Aorta (tissue), 5 donors: ENCODE measurements at regions not wholly inside any gene's neighbourhood (a gene's known extent, or its start where the extent isn't known, plus 50 kb on each side); places are given as distances from the start of the nearest gene placed in this dataset.

ENCODE experiments used
- ATAC-seq: fragments of 200-7000 bp; cut with Tn5 transposase; one replicate; pipeline ENCODE4 v1.9.1; 2022; ENCODE audit warnings: moderate library complexity; ENCODE audit not compliant: low FRiP score
- DNase-seq, 2 donors: peaks; one replicate each; pipeline ENCODE4 v3.0.0-alpha.2; 2020
- H3K27ac ChIP-seq, 2 donors: one replicate each; pipeline ENCODE4 v1.5.1; 2013; ENCODE audit warnings: low read length in 2 of 2, mild to moderate bottlenecking in 2 of 2, moderate library complexity in 2 of 2, control low read depth in 1 of 2, inconsistent platforms in 1 of 2, low read depth in 1 of 2
- H3K27me3 ChIP-seq, 2 donors: one replicate each; pipeline ENCODE4 v1.6.1; 2013; ENCODE audit warnings: control low read depth in 1 of 2, low read length in 1 of 2, mild to moderate bottlenecking in 1 of 2, moderate library complexity in 1 of 2; ENCODE audit not compliant: insufficient read depth in 2 of 2, control insufficient read depth in 1 of 2
- H3K36me3 ChIP-seq, 2 donors: one replicate each; pipeline ENCODE4 v1.6.1; 2013; ENCODE audit warnings: control low read depth in 1 of 2, low read length in 1 of 2, mild to moderate bottlenecking in 1 of 2; ENCODE audit not compliant: insufficient read depth in 2 of 2, control insufficient read depth in 1 of 2
- H3K4me1 ChIP-seq, 2 donors: one replicate each; pipeline ENCODE4 v1.6.1; 2013; ENCODE audit warnings: low read length in 2 of 2, control low read depth in 1 of 2, mild to moderate bottlenecking in 1 of 2, moderate library complexity in 1 of 2; ENCODE audit not compliant: insufficient read depth in 2 of 2, control insufficient read depth in 1 of 2
- H3K4me3 ChIP-seq, 2 donors: one replicate each; pipeline ENCODE4 v1.5.1; 2013; ENCODE audit warnings: low read length in 2 of 2, control low read depth in 1 of 2, mild to moderate bottlenecking in 1 of 2
- H3K9me3 ChIP-seq: one replicate; pipeline ENCODE4 v1.6.1; 2013; ENCODE audit warnings: mild to moderate bottlenecking, low read length; ENCODE audit not compliant: control insufficient read depth
- WGBS, 2 donors: extraction: QIAGEN DNeasy Blood & Tissue Kit; methylation state at CpG; one replicate each; pipeline ENCODE4 v1.1.7; 2013; 5-methylcytosine and 5-hydroxymethylcytosine counted together
- intact Hi-C, 2 donors: fragments of 100-400 bp; cut with DNase I; formaldehyde crosslinking; loops; one replicate each; pipeline versions ENCODE4 v1.14.2 to v1.15.0; 2022
- donor health status: healthy with polysubstance abuse.
- donor health status: Bipolar disorder and iron deficiency.
- donor health status: DM: no; HTN: no; CAD: no.
- donor health status: DM: no; HTN: no; CAD: no.
- donor health status: DM: yes; HTN: yes; CAD: no.

GRCh38 chr11:95359756-95360155 is 128.8 kb upstream of the SESN3 start:
- Histone ChIP-seq H3K9me3 (no peaks in the 10 kb centered on the region), H3K27ac (no peak overlapping the region), H3K36me3 (no peaks in the 10 kb centered on the region), H3K27me3 (no peaks in the 10 kb centered on the region), H3K4me1 (peaks cover 4 to 7% of the 10 kb centered on the region in 2 donors), H3K4me3 (no peak overlapping the region)
- WGBS, 2 donors, result 93 to 95% methylated on average over 2 of the region's 2 CpGs
- DNase-seq, result no peak
- ATAC-seq, result no peak
- intact Hi-C loops, result loop anchor here in 1 of 2 donors (10.0 kb wide), 1 partner anchor 125 kb away; the partner anchor contains the start of gene SESN3

GRCh38 chr11:95359341-95359663 is 128.3 kb upstream of the SESN3 start:
- DNase-seq (no peak), ATAC-seq (no peak)
- intact Hi-C loops, result no loop called here
- Histone ChIP-seq H3K27ac (peak overlapping the region in 1 of 2 donors; percentile 50), H3K4me3 (no peak overlapping the region), H3K27me3 (no peaks in the 10 kb centered on the region), H3K36me3 (no peaks in the 10 kb centered on the region), H3K9me3 (no peaks in the 10 kb centered on the region), H3K4me1 (peaks cover 4 to 6% of the 10 kb centered on the region in 2 donors)
- 94 to 97% methylated on average over 1 of the region's 1 CpG for WGBS, 2 donors

- ATAC-seq (no peak), DNase-seq (peak in 1 of 2 donors; percentile 57)
- H3K4me3 ChIP-seq, result no peak overlapping the region
- H3K27ac ChIP-seq, result peak overlapping the region in 1 of 2 donors; percentile 50
- 41 to 44% methylated on average over 5 of the region's 5 CpGs for WGBS, 2 donors
- H3K36me3 ChIP-seq, result no peaks in the 10 kb centered on the region
- peaks cover 3 to 4% of the 10 kb centered on the region in 2 donors for H3K4me1 ChIP-seq
- intact Hi-C loops, result no loop called here
- H3K9me3 ChIP-seq, result no peaks in the 10 kb centered on the region
- H3K27me3 ChIP-seq, result no peaks in the 10 kb centered on the region
Measured at GRCh38 chr11:95358511-95359340, 127.7 kb upstream of the SESN3 start.

GRCh38 chr11:95354304-95354703 is 123.3 kb upstream of the SESN3 start:
- Histone ChIP-seq H3K4me3 (no peak overlapping the region), H3K36me3 (no peaks in the 10 kb centered on the region), H3K9me3 (no peaks in the 10 kb centered on the region), H3K4me1 (peaks cover 0 to 2% of the 10 kb centered on the region in 2 donors), H3K27me3 (no peaks in the 10 kb centered on the region), H3K27ac (no peak overlapping the region)
- intact Hi-C loops, result no loop called here
- DNase-seq, result no peak
- no peak for ATAC-seq

- intact Hi-C loops, result no loop called here
- Histone ChIP-seq H3K27me3 (no peaks in the 10 kb centered on the region), H3K4me1 (peaks cover 0 to 2% of the 10 kb centered on the region in 2 donors), H3K27ac (no peak overlapping the region), H3K9me3 (no peaks in the 10 kb centered on the region), H3K4me3 (no peak overlapping the region), H3K36me3 (no peaks in the 10 kb centered on the region)
- ATAC-seq, result no peak
- DNase-seq, result no peak
Measured at GRCh38 chr11:95353706-95354105, 122.7 kb upstream of the SESN3 start.

- Histone ChIP-seq H3K4me1 (peaks cover 0 to 2% of the 10 kb centered on the region in 2 donors), H3K27ac (no peak overlapping the region), H3K9me3 (no peaks in the 10 kb centered on the region), H3K36me3 (no peaks in the 10 kb centered on the region), H3K4me3 (no peak overlapping the region), H3K27me3 (no peaks in the 10 kb centered on the region)
- ATAC-seq, result no peak
- DNase-seq, result no peak
- intact Hi-C loops, result no loop called here
- 62 to 63% methylated on average over 2 of the region's 2 CpGs for WGBS, 2 donors
Measured at GRCh38 chr11:95352733-95353346, 121.8 kb upstream of the SESN3 start.

GRCh38 chr11:95349345-95349942 is 118.4 kb upstream of the SESN3 start:
- Histone ChIP-seq H3K36me3 (no peaks in the 10 kb centered on the region), H3K4me3 (no peak overlapping the region), H3K27me3 (no peaks in the 10 kb centered on the region), H3K27ac (no peak overlapping the region), H3K9me3 (no peaks in the 10 kb centered on the region), H3K4me1 (no peaks in the 10 kb centered on the region)
- no peak for DNase-seq
- ATAC-seq, result no peak
- intact Hi-C loops, result no loop called here

GRCh38 chr11:95346265-95346664 is 115.3 kb upstream of the SESN3 start:
- DNase-seq (no peak), ATAC-seq (no peak)
- H3K4me1 ChIP-seq, result no peaks in the 10 kb centered on the region
- intact Hi-C loops, result no loop called here
- H3K27ac ChIP-seq, result no peak overlapping the region
- H3K36me3 ChIP-seq, result no peaks in the 10 kb centered on the region
- H3K9me3 ChIP-seq, result no peaks in the 10 kb centered on the region
- 90 to 97% methylated on average over 1 of the region's 1 CpG for WGBS, 2 donors
- no peak overlapping the region for H3K4me3 ChIP-seq
- no peaks in the 10 kb centered on the region for H3K27me3 ChIP-seq

- ATAC-seq, result peak; percentile 48
- no peak overlapping the region for H3K27ac ChIP-seq
- no peak overlapping the region for H3K4me3 ChIP-seq
- intact Hi-C loops, result no loop called here
- no peaks in the 10 kb centered on the region for H3K4me1 ChIP-seq
- H3K36me3 ChIP-seq, result no peaks in the 10 kb centered on the region
- no peak for DNase-seq
- no peaks in the 10 kb centered on the region for H3K9me3 ChIP-seq
- no peaks in the 10 kb centered on the region for H3K27me3 ChIP-seq
Measured at GRCh38 chr11:95345651-95346050, 114.6 kb upstream of the SESN3 start.
